ENCODE measurements at regions not wholly inside any gene's neighbourhood (a gene's known extent, or its start where the extent isn't known, plus 50 kb on each side); places are given as distances from the start of the nearest gene placed in this dataset.

GRCh38 chr7:142420554-142421362 lies 162.9 kb upstream of the PRSS58 start:
- H3K36me3 ChIP-seq (ENCODE audit: low read depth): no peaks in the 10 kb centered on the region
- no peaks in the 10 kb centered on the region for H3K79me2 ChIP-seq (ENCODE audit: low read depth)
- peak overlapping the region; percentile 3; the same call in 1 of the 2 replicates for H3K4me2 ChIP-seq
- H2AFZ ChIP-seq: no peak overlapping the region
- H3K9me2 ChIP-seq (ENCODE audit: insufficient read depth): no peaks in the 10 kb centered on the region
- CTCF ChIA-PET: interaction anchor here (0.6 to 1.6 kb wide), 9 partner anchors 36 to 1734 kb away, joined by 3 to 13 read pairs (median 7); no protein-coding TSS in a partner anchor
- no peak overlapping the region for H3K4me3 ChIP-seq
- H3F3A ChIP-seq (ENCODE audit: insufficient read depth, low read depth): no peaks in the 10 kb centered on the region
- no peaks in the 10 kb centered on the region for H3K27me3 ChIP-seq (ENCODE audit: insufficient read depth, low read depth)
- DNase-seq: peak; percentile 74 to 79
- H3K9me3 ChIP-seq (ENCODE audit: insufficient read depth, low read depth): no peaks in the 10 kb centered on the region
- BruUV-seq (replicated peaks): no TSS peak
- intact Hi-C loops (cut with micrococcal nuclease; ENCODE audit: unreplicated experiment): loop anchor here (1.0 to 5.0 kb wide), 12 partner anchors 36 to 795 kb away; no protein-coding TSS in a partner anchor
- peaks cover 9% of the 10 kb centered on the region for H3K4me1 ChIP-seq (replicated peaks; ENCODE audit: insufficient read depth)
- TF ChIP-seq EZH2 (IDR thresholded peaks at IDR 0.05; ENCODE audit: low read depth): no peak
- TF ChIP-seq CTCF (conservative IDR thresholded peaks at IDR 0.05): peak; percentile 59; the same call in 1 of the 2 replicates
- POLR2A ChIA-PET (ENCODE audit: unreplicated experiment): interaction anchor here (0.5 to 0.6 kb wide), 4 partner anchors 16 to 959 kb away, joined by 3 to 12 read pairs (median 4); no protein-coding TSS in a partner anchor
- no peaks in the 10 kb centered on the region for H4K20me1 ChIP-seq (ENCODE audit: insufficient read depth)
- 0 out of 2 replicates have a peak overlapping the region, but pooled peaks have one; percentile 22 for H3K27ac ChIP-seq

GRCh38 chr7:142418326-142418725 lies 160.5 kb upstream of the PRSS58 start:
- CTCF ChIA-PET: no interaction called here
- Histone ChIP-seq H3K4me3 (no peak overlapping the region), H3K9me2 (ENCODE audit: insufficient read depth) (no peaks in the 10 kb centered on the region), H3K27me3 (ENCODE audit: insufficient read depth, low read depth) (no peaks in the 10 kb centered on the region), H3K9me3 (ENCODE audit: insufficient read depth, low read depth) (no peaks in the 10 kb centered on the region), H2AFZ (0 out of 2 replicates have a peak overlapping the region, but pooled peaks have one; percentile 15), H3K4me2 (no peak overlapping the region), H4K20me1 (ENCODE audit: insufficient read depth) (no peaks in the 10 kb centered on the region), H3K79me2 (ENCODE audit: low read depth) (no peaks in the 10 kb centered on the region), H3K27ac (no peak overlapping the region), H3K4me1 (replicated peaks; ENCODE audit: insufficient read depth) (peaks cover 9% of the 10 kb centered on the region), H3F3A (ENCODE audit: insufficient read depth, low read depth) (no peaks in the 10 kb centered on the region), H3K36me3 (ENCODE audit: low read depth) (no peaks in the 10 kb centered on the region)
- intact Hi-C loops (cut with micrococcal nuclease; ENCODE audit: unreplicated experiment): no loop called here
- POLR2A ChIA-PET (ENCODE audit: unreplicated experiment): no interaction called here
- no peak for DNase-seq
- no TSS peak for BruUV-seq (replicated peaks)
- TF ChIP-seq EZH2 (IDR thresholded peaks at IDR 0.05; ENCODE audit: low read depth) (no peak), CTCF (conservative IDR thresholded peaks at IDR 0.05) (no peak)

- intact Hi-C loops (cut with micrococcal nuclease; ENCODE audit: unreplicated experiment): no loop called here
- Histone ChIP-seq H3K9me2 (ENCODE audit: insufficient read depth) (no peaks in the 10 kb centered on the region), H4K20me1 (ENCODE audit: insufficient read depth) (no peaks in the 10 kb centered on the region), H3K4me2 (no peak overlapping the region), H3K9me3 (ENCODE audit: insufficient read depth, low read depth) (no peaks in the 10 kb centered on the region), H3K27ac (no peak overlapping the region), H3K4me1 (replicated peaks; ENCODE audit: insufficient read depth) (no peaks in the 10 kb centered on the region), H3F3A (ENCODE audit: insufficient read depth, low read depth) (no peaks in the 10 kb centered on the region; the same call in 1 of the 2 replicates), H3K27me3 (ENCODE audit: insufficient read depth, low read depth) (no peaks in the 10 kb centered on the region), H2AFZ (no peak overlapping the region), H3K79me2 (ENCODE audit: low read depth) (no peaks in the 10 kb centered on the region), H3K4me3 (no peak overlapping the region), H3K36me3 (ENCODE audit: low read depth) (no peaks in the 10 kb centered on the region)
- ChIA-PET CTCF (interaction anchor here (0.7 to 1.7 kb wide), 3 partner anchors 8 to 68 kb away, joined by 3 to 4 read pairs (median 3); no protein-coding TSS in a partner anchor), POLR2A (ENCODE audit: unreplicated experiment) (no interaction called here)
- no peak for DNase-seq
- BruUV-seq (replicated peaks): no TSS peak
- TF ChIP-seq EZH2 (IDR thresholded peaks at IDR 0.05; ENCODE audit: low read depth) (no peak), CTCF (conservative IDR thresholded peaks at IDR 0.05) (no peak)
Measured at GRCh38 chr7:142414915-142415314, 157.1 kb upstream of the PRSS58 start.

Measured in PC-9 (cell line).